Activated CD8-positive, alpha-beta T cell treated with anti-CD3 and anti-CD28 coated beads for 36 hours (primary cell): ENCODE measurements at regions not wholly inside any gene's neighbourhood (a gene's known extent, or its start where the extent isn't known, plus 50 kb on each side); places are given as distances from the start of the nearest gene placed in this dataset.

Experiments used
- ATAC-seq: fragments of 200-7000 bp; cut with Tn5 transposase; one replicate; pipeline ENCODE4 v1.10.0; 2021; ENCODE audit warnings: mild to moderate bottlenecking, moderate library complexity
- CTCF ChIA-PET: fragments of 350-600 bp; sonication (Branson Sonifier 250); formaldehyde crosslinking; loops from one replicate; lab custom pipeline; 2021; ENCODE audit warnings: antibody characterized with exemption; lab: Charles Lee
- POLR2A ChIA-PET: fragments of 350-600 bp; sonication (Branson Sonifier 250); formaldehyde crosslinking; loops from one replicate; lab custom pipeline; 2021; ENCODE audit warnings: antibody characterized with exemption; lab: Charles Lee
- DNase-seq: peaks from one replicate; pipeline ENCODE4 v3.0.0-alpha.2; 2020
- H3K27ac Mint-ChIP-seq: one replicate; pipeline ENCODE4 v1.8.0; 2021; ENCODE audit warnings: mild to moderate bottlenecking, mixed read lengths
- H3K27me3 Mint-ChIP-seq: one replicate; pipeline ENCODE4 v1.8.0; 2021; ENCODE audit warnings: mixed read lengths
- H3K36me3 Mint-ChIP-seq: one replicate; pipeline ENCODE4 v1.8.0; 2021; ENCODE audit warnings: low read depth, mixed read lengths
- H3K4me1 Mint-ChIP-seq: one replicate; pipeline ENCODE4 v1.8.0; 2021; ENCODE audit warnings: low read depth, mixed read lengths
- H3K4me3 Mint-ChIP-seq: one replicate; pipeline ENCODE4 v1.8.0; 2021; ENCODE audit warnings: mild to moderate bottlenecking, moderate library complexity, mixed read lengths
- H3K9me3 Mint-ChIP-seq: one replicate; pipeline ENCODE4 v1.8.0; 2021; ENCODE audit warnings: mixed read lengths
- CTCF ChIP-seq: fragments of 200-600 bp; IDR thresholded peaks from one replicate; pipeline ENCODE4 v1.8.0; 2022; ENCODE audit warnings: antibody characterized with exemption, mild to moderate bottlenecking
- intact Hi-C: fragments of 100-400 bp; cut with micrococcal nuclease; formaldehyde crosslinking; loops from one replicate; pipeline ENCODE4 v1.10.0; 2022

- no peak overlapping the region for H3K27ac Mint-ChIP-seq
- no peaks in the 10 kb centered on the region for H3K4me1 Mint-ChIP-seq
- no peak for TF ChIP-seq CTCF
- no peaks in the 10 kb centered on the region for H3K27me3 Mint-ChIP-seq
- intact Hi-C loops: no loop called here
- no peaks in the 10 kb centered on the region for H3K9me3 Mint-ChIP-seq
- no peak for DNase-seq
- POLR2A ChIA-PET: no interaction called here
- ATAC-seq: no peak
- no peak overlapping the region for H3K4me3 Mint-ChIP-seq
- CTCF ChIA-PET: no interaction called here
- no peaks in the 10 kb centered on the region for H3K36me3 Mint-ChIP-seq
Measured at GRCh38 chr2:873027-873426, 77.6 kb upstream of the SNTG2 start.

DNA sequence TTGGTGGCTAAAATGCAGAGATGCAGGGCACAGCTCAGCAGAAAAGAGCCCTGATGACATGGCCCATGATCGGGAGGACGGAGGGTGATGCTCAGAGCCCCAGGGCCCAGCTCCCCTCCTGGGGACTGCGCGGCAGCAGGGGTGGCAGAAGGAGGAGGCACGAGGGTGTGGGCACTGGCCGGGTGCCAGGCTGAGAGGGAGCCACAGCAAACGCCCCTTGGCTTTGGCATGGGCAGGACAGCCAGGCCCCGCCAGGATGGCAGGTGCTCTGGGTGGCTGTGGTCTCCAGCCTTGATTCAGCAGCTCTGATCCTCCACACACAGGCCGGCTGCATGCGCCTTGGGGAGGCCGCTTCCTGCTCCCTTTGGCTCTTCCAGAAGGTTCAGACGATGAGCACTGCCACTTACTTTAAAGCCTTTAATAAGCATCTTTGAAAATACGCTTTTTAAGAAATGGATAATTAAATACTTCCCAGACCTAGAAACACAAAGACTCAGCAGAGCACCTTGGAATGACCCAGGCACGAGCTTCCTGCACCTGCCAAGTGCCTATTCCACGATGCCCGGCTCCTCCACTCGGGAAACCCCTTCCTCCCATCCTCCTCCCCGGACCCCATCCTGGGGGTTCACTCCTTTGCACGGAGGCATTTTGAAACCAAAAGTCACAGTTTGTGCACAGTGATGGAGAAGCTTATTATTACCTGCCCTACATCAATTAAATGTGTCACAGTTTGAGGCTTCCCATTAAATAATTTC, 78.5 kb upstream of the SNTG2 start:
- H3K9me3 Mint-ChIP-seq: no peaks in the 10 kb centered on the region
- no peak for TF ChIP-seq CTCF
- intact Hi-C loops: no loop called here

GRCh38 chr2:871175-871727, 79.4 kb upstream of the SNTG2 start:
- no peak for TF ChIP-seq CTCF
- no peak overlapping the region for H3K27ac Mint-ChIP-seq
- H3K36me3 Mint-ChIP-seq: no peaks in the 10 kb centered on the region
- ChIA-PET POLR2A (no interaction called here), CTCF (no interaction called here)
- no peak overlapping the region for H3K4me3 Mint-ChIP-seq
- DNase-seq (no peak), ATAC-seq (no peak)
- intact Hi-C loops: no loop called here
- H3K9me3 Mint-ChIP-seq: no peaks in the 10 kb centered on the region
- H3K27me3 Mint-ChIP-seq: no peaks in the 10 kb centered on the region
- H3K4me1 Mint-ChIP-seq: no peaks in the 10 kb centered on the region

More for the DNA sequence above, 78.5 kb upstream of the SNTG2 start:
- H3K27ac Mint-ChIP-seq: no peak overlapping the region
- no peak overlapping the region for H3K4me3 Mint-ChIP-seq
- DNase-seq (no peak), ATAC-seq (no peak)
- H3K27me3 Mint-ChIP-seq: no peaks in the 10 kb centered on the region
- ChIA-PET CTCF (no interaction called here), POLR2A (no interaction called here)
- no peaks in the 10 kb centered on the region for H3K4me1 Mint-ChIP-seq
- H3K36me3 Mint-ChIP-seq: no peaks in the 10 kb centered on the region

DNA sequence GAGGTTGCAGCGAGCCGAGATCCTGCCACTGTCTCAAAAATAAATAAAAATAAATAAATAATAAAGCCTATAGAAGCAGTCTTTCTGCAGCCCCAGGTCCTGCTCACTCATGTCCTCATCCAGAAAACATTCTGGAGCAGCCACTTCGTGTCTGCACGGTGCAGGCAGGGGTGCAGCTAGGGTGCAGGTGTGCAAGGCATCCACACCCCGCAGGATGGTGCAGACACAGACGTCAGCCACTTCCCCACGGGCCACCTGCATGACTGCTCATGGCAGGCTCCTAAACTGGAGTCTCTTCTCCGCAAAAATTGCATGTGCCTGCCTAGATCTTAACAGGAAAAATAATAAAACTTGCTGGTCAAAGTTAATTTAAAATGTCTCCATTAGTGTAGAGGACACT, 80.2 kb upstream of the SNTG2 start:
- intact Hi-C loops: no loop called here
- ChIA-PET CTCF (no interaction called here), POLR2A (no interaction called here)
- Mint-ChIP-seq H3K9me3 (no peaks in the 10 kb centered on the region), H3K27ac (no peak overlapping the region), H3K36me3 (no peaks in the 10 kb centered on the region), H3K4me1 (no peaks in the 10 kb centered on the region), H3K4me3 (no peak overlapping the region), H3K27me3 (no peaks in the 10 kb centered on the region)
- no peak for DNase-seq
- TF ChIP-seq CTCF: no peak
- ATAC-seq: no peak

DNA sequence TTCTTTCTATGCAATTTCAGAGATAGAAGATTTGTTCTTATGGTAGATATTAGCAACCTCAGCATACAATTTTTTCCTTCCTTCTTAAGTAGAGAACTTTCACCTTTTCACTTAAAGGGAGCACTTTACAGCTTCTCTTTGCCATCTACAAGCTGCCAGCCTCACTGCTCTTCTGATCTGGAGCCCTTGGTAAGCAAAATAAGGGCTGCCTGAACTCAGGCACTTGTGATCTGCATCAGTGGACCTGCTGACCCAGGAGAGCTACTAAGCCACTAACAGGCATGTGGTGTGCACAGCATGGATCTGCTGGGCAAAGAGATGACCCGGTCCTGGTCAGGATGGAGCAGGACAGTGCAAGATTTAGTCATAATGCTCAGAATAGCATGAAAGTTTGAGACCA, 80.8 kb upstream of the SNTG2 start:
- Mint-ChIP-seq H3K27ac (no peak overlapping the region), H3K27me3 (no peaks in the 10 kb centered on the region), H3K9me3 (no peaks in the 10 kb centered on the region), H3K4me1 (no peaks in the 10 kb centered on the region), H3K36me3 (no peaks in the 10 kb centered on the region), H3K4me3 (no peak overlapping the region)
- ChIA-PET POLR2A (no interaction called here), CTCF (no interaction called here)
- DNase-seq (no peak), ATAC-seq (no peak)
- intact Hi-C loops: no loop called here
- no peak for TF ChIP-seq CTCF
